NCI-H460 (cell line): ENCODE measurements at regions not wholly inside any gene's neighbourhood (a gene's known extent, or its start where the extent isn't known, plus 50 kb on each side); places are given as distances from the start of the nearest gene placed in this dataset.

Experiments used
- DNase-seq: peaks from one replicate; pipeline ENCODE4 v3.0.0-alpha.2; 2016; ENCODE audit warnings: low read depth; ENCODE audit errors: extremely low read depth

DNA sequence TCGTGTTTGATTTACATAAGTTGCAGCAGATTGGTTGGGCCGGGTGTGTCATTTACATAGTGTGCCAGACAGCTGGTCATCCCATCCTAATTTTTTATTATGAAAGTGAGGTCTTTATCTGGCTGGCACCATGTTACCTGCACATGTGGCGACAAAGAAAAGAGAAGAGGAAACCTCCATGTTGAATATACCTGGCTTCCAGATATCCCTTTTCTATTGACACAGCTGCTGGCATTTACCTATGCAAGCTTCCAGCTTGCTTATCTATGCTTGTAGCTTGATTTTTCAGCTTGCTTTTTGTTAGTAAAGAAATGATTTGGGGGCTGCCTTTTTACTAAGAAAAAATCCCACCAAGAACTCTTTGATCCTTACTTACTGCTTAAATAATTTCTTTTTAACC lies 681.3 kb upstream of the SLITRK1 start:
- no peak for DNase-seq

DNA sequence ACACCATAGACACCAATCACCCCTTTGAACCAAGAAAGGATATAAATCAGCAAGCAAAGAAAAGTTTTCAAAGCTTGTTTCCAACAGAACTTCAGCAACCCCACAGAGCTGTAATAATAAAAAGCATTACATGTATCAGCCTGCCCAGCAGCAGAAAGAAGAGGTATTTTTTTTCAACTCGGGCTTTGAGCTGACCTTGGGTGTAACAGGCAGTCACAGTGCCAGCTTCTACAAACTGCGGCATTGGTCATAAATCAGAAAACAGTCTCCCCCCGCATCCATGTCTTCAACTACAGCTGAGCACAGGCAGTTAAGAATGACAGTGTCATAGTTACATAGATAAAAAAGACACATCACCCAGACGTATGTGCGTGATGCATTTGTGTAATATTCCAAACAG lies 671.0 kb upstream of the SLITRK1 start:
- no peak for DNase-seq

DNA sequence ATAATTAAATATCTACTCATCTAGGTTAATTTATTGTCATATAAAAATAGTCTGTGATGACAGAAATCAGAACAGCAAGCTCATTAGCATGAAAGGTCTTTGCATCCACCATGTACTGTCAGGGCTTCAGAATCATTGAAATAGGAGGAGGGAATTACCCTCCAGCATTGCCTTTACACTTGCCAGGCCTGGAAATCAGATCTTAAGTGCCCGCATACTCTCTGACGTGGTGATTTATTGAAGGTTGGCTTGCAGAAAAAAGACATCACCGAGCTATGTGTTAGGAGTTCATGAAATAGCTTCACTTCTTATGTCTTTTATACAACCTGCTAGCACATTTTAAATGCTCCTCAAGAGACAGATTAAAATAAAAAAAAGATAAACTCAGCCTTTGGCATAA lies 661.7 kb upstream of the SLITRK1 start:
- no peak for DNase-seq

DNA sequence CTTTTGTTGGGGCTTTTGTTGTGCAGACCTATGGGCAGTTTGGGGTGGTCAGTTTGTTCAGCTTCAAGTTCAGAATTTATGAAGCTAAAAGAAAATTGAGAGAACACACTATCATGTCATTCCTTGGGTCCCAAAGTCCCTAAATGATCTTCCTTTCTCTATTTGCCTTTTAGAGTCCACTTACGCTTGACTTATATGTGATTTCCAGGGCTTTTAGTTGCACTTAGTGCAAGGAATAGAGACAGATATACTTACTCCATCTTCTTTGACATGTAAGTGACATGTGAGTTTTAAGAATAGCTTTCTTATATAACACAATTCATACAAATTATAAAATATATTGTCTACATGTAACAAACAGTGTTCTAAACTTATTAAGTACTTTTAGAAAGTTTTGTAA lies 660.1 kb upstream of the SLITRK1 start:
- DNase-seq = no peak

DNA sequence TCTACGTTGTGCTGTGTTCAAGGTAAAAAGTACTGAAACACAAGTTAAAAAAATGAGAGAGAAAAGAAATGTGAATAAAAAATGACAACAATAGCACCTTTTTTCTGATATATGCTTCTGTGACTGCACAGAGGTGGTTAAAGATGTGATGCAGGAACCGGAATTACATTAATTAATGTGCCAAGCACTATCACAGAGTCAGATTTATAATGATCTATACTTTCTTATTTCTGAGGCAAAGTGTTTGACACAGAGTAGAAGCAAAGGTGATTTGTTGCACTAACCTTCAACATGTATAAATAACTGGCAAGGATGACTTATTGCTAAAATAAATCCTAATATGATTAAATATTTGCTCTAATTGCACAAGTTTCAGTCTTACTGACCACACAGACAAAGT lies 654.6 kb upstream of the SLITRK1 start:
- DNase-seq = no peak

DNA sequence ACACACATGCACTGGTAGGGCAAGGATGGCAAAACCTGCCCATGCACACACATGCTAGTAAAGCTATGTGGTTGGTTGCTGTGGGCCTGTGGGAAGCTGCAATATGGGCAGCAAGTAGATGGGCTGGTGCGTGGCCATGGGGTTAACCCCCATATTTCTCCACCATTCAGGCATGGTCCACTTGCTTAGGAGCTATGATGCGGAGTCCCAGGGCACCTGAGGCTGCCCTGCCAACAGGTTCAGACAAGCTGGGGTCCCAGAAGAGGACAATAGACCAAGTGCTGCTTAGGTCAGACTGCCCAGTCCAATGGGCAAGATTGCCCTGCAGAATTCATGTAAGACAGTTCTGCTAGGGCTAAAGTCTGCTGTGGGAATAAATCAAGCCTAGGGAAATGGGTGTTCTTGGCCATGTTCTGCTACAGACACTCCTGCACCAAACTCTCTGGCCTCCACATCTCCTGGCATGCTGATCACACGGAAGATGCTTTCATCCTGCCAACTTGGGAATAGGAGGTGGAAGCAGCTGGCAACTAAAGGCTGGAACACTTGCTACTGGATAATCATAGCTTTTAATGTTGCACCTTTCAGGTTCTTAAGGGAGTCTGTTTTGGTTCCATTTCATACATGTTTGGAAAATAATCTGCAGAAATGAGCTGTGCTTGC lies 646.3 kb upstream of the SLITRK1 start:
- DNase-seq = no peak

DNA sequence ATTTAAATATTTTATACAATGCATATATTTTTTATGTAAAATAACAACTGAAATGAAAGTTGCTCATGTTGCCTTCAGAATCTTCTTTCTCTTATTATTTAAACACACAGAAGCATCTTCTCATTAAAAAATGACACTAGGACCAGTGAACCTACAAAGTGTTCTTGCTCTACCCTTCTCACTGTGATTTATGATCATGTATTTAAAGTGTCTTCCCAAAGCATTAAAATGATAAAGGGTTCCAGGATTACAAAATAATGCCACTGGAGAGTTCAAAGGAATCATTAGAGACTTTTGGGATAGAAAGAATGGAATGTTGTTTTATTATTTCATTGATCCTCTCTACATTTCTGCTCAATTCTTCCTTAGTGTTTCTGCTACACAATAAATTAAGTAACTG lies 643.6 kb upstream of the SLITRK1 start:
- DNase-seq = no peak

DNA sequence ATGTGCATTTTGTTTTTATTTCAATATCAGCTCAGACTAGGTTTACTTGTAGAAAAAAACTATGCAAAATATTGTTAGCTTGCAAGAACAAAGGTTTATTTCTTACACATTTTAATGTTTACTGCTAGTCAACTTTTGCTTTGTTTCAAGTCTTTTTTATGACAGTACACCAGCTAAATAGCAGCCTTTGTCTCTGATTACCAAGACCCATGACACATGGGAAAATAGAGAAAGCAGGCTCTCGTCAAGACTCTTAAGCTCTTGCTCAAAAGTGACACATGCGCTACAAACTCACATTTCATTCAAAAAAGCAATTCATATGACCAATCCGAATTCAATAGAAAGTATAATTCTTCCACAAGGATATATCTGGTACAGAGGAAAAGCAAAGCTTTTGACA lies 642.3 kb upstream of the SLITRK1 start:
- DNase-seq = no peak

DNA sequence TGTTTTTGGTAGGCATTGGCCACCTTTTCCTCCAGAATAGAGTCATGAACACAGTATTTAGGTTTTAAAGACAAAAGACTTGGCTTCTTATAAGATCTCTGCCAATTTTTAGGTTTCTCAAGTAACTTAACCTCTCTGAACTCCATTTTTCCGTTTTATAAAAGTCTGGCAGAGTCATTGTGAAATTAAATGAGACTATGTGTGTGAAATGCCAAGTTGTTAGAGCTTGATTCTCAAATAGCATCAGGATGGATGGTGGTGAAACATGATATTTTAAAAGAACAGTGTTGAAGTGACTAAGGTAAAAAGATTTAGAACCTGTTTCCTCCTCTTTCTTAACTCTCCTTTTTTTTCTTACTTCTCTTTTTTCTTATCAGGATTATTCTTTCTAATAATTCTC lies 617.7 kb upstream of the SLITRK1 start:
- DNase-seq = no peak

DNA sequence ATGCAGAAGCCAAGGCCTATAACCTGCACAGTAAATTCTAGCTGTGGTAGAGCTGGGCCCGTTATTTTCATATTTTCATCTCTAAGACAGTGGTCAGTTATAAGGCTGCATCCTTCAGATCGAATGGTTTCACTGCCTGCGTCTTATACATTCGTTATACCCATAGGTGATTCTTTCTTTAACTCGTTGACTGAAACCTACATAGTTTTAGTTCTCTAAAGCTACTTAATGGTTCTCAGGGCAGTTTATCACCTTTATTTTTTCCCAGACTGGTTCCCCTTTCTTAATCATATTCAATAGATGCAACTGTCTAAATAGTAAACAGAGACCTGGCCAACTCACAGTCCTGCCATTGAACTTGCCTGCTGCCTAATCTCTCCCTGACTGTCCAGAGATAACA lies 615.3 kb upstream of the SLITRK1 start:
- no peak for DNase-seq

DNA sequence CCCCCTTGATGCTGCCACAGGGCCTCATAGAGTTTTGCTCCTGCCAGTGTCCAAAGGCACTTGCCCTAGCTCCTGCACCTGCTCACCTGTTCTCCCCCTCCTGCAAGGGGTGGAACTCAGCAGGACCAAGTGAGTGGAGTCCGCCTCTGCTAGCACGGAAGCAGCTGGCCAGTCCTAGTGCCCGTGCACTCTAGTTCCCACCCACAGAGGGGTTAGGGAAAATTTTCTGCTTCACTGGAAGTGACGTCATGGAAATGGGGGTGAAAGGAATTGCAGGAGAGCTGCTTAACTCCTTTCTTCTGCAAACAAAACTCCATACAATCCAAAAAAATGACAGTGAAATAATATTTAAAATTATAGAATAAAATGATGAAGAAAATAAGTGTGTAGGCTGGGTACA lies 609.7 kb upstream of the SLITRK1 start:
- DNase-seq = no peak

DNA sequence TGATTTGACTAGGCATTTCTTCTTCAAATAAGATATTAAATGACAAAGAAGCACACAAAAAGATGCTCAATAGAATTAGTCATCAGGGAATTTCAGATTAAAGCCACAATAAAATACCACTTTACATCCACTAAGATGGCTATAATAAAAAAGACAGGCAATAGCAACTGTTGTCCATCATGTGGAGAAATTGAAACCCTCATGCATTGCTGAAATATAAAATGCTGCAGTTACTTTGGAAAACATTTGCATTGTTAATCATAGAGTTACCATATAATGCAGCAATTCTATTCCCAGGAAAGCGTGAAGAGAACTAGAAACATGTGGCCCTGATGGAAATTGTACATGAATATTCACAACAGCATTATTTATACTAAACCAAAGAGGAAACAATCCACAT lies 605.5 kb upstream of the SLITRK1 start:
- DNase-seq = no peak

DNA sequence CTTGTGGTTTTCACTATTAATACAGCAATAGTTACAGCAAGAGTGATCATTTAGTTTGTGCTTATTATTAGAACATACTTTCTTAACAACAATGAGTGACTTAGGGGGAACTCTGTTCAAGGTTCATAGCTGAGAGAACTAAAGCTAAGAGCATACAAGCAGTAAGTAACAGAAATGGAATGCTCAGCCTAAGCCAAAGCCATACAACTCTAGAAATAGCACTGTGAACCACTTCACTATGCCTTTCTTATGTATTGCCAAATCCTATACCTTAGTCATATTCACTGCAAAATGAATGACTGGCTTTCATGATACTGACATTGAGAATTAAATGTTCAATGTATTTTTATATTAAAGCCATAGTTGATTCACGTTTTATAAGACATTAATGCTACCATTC lies 599.7 kb upstream of the SLITRK1 start:
- DNase-seq = no peak

DNA sequence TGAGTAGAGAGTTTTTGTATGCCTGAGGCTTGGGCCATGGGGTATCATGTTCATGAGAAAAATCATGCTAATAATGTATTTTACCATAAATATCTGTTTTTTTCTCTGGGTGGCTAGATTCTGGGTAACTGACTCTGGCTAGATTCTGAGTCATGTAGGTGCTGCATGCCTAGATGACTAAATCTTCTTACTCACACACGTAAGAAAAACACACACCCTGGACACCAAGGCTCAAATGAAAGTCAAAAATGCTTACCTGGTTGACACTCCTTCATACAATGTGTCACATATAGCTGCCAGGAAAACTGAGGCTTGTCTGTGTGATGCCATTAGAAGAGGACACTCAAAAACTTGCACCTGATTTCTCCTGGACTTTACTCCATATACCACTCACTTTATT lies 597.4 kb upstream of the SLITRK1 start:
- DNase-seq = no peak

DNA sequence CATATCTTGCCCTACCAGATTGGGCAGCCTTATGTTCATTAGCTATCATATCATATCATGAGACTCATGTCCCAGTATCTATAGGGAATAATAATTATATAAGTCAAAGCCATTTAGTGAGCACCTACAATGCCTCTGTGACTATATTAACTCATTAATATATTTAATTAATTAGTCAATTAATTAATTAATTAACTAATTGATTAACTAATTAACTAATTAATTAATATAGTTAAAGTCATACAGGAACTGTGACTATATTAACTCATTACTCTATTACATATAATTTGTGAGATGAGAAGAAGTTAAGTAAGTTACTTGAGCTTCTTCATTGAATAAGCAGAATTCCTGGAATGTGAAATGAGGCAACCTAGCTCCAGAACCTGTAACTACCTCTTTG lies 588.3 kb upstream of the SLITRK1 start:
- no peak for DNase-seq

DNA sequence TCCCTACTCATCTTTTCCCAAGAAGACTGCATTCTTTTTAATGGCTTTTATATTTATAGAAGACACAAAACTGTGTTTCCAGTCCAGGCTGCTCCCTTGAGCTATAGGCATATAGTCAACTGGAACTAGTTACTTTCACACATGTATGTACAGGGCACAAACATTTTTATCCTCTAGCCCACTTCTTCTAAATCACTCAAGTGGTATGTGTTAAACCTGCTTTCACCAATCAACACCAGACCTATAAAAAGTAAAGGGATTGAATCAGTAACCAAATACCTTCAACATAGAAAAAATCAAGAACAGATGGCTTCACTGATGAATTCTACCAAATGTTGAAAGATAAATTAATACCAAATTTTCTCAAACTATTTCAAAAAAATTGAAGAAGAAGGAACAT lies 584.2 kb upstream of the SLITRK1 start:
- DNase-seq = no peak

DNA sequence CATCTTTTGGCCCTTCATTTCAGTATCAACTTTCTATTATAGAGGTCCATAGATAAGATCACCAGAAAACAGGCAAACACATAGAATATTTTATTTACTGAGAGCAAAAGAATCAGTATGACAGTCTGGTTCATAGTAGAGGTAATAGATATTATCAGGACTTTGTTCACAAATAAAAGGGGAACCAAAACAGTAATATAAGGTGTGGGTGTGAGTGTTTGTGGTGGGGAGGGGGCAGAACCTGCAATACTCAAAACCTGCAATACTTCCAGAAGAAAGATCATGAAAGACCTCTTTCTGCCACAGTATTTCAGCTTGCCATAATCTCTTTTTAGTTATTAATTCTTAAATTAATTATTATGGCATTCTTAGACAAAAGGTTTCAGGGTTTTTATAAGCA lies 578.7 kb upstream of the SLITRK1 start:
- DNase-seq = no peak

DNA sequence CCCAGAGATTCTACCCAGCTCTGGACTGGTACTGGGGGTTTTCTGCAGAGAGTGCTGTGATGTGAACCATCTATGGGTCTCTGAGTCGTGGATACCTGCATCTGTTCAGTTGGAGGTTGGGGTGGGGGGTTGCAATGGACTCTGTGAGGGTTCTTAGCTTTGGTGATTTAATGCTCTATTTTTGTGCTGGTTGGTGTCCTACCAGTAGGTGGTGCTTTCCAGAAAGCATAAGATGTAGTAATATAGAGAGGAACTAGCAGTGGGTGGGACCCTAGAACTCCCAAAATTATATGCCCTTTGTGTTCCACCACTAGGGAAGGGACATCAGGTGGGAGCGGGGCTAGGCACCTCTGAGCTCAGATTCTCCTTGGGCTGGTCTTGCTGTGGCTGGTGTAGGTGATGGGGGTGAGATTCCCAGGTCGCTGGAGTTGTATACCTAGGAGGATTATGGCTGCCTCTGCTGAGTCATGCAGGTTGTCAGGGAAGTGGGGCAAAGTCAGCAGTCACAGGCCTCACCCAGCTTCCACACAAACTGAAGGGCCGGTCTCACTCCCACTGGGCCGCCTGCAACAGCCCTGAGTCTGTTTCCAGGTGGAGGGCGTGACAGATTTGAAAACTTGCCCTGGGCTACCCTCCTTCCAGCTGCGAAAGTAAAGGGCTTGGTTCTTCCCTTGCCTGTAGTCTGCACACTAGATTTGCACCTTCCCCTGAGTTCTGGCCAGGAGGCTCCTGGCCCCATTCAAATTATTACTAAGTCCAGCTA lies 573.0 kb upstream of the SLITRK1 start:
- DNase-seq = no peak

DNA sequence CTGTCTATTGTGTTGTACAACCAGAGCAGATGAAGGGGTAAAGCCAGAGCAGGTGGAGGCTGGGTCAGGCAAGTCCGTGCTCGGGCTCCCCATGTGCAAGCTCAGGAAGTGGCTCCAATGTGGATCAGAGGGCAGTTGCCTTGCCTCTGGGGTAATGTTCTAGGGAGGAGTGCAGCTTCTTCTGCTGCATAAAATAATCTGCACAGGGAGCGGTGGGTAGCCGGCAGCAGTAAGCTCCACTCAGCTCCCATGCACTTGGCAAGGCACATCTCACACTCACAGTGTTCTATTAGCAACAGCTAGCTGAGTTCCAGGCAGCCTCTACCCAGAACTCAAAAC lies 565.3 kb upstream of the SLITRK1 start:
- no peak for DNase-seq

DNA sequence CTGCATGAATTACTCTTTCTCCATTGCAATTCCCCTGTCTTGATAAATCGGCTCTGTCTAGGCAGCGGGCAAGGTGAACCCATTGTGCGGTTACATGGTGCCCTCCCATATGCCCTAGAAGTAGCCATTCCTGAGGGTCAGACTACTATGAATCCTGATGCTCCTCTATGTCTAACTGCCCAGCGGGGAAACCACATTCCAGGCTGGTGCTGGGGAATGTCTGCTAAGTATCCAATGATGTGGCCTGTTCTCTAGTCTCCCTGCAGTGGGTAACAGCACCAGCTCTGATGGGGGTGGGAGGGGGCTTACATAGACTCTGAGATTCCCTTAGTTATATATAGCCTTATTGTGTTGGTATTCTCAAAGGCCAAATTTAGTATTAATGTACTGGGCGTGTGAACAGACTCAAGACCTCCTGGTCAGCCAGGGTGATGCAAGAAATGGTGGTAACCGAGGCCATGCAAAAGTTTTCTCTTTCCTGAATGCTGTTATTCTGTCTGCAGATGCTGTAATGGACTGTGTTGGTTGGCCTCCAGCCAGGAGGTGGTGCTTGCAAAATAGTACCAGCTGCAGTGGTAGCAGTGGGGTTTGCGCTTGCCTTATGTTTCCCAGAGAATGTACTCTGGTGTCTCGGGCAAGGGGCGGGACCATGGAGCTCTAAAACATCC lies 564.8 kb upstream of the SLITRK1 start:
- DNase-seq = no peak

DNA sequence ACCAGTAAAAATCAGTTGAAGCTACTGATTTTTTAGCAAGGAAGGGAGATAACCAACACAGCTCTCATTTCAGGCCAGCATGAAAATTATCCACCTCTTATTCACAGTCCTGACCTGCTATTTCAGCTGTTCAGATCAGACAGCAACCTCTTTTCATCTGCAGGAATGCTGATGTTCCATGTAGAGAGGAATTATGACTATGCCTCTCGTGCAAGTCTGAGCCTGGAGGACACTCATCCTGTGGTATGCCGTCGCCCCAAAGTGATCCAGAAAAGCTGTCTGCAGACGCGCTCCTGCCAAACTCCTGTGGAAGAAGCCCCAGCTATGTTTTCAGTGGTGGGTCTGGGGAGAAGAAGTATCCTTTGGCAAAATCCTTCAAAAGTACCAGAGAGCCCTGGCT lies 563.5 kb upstream of the SLITRK1 start:
- no peak for DNase-seq

DNA sequence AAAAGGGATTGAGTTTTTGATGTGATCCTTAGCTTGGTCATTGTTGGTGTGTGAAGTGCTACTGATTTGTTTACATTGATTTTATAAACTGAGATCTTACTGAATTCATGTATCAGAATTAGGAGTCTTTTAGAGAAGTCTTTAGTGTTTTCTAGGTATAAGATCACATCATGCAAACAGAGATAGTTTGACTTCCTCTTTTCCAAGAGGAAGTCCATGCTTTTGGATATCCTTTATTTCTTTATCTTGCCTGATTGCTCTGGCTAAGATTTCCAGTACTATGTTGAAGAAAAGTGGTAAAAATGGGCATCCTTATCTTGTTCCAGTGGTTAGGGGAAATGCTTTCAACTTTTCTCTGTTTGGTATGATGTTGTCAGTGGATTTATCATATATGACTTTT lies 561.2 kb upstream of the SLITRK1 start:
- DNase-seq = no peak
